SU-DHL-6 (cell line): ENCODE measurements at regions not wholly inside any gene's neighbourhood (a gene's known extent, or its start where the extent isn't known, plus 50 kb on each side); places are given as distances from the start of the nearest gene placed in this dataset.

Experiments
- H2AFZ ChIP-seq: fragments of 200-600 bp; sonication (generic); 2 replicates; pipeline ENCODE4 v1.6.1; 2014; ENCODE audit warnings: low read depth, mild to moderate bottlenecking, moderate library complexity, mixed read lengths, antibody characterized with exemption, low read length; ENCODE audit not compliant: severe bottlenecking
- H3F3A ChIP-seq: fragments of 200-600 bp; shearing (Covaris generic); 2 replicates; pipeline ENCODE4 v1.6.0; 2016; ENCODE audit warnings: antibody characterized with exemption, mild to moderate bottlenecking; ENCODE audit not compliant: insufficient read depth
- H3K27ac ChIP-seq: fragments of 200-600 bp; sonication (generic); 2 replicates; pipeline ENCODE4 v1.5.1; 2016; ENCODE audit warnings: low read depth, mild to moderate bottlenecking, low read length, moderate library complexity, mixed read lengths
- H3K27me3 ChIP-seq: fragments of 200-600 bp; sonication (generic), shearing (Covaris generic); 2 replicates; pipeline ENCODE4 v1.6.0; 2014; ENCODE audit warnings: mild to moderate bottlenecking, low read length
- H3K36me3 ChIP-seq: fragments of 200-600 bp; sonication (generic); 2 replicates; pipeline ENCODE4 v1.6.1; 2014; ENCODE audit warnings: mild to moderate bottlenecking, low read length, mixed read lengths
- H3K4me2 ChIP-seq: fragments of 300-600, 200-600 bp; shearing (Covaris generic), sonication (generic); 2 replicates; pipeline ENCODE4 v1.6.0; 2014; ENCODE audit warnings: low read length, low read depth, mild to moderate bottlenecking; ENCODE audit not compliant: poor library complexity, severe bottlenecking
- H3K4me3 ChIP-seq: fragments of 200-600 bp; sonication (generic); 2 replicates; pipeline ENCODE4 v1.5.1; 2014; ENCODE audit warnings: antibody characterized with exemption, low read length, mild to moderate bottlenecking, mixed read lengths; ENCODE audit not compliant: insufficient read depth, poor library complexity, severe bottlenecking
- H3K79me2 ChIP-seq: fragments of 200-600 bp; sonication (generic); 2 replicates; pipeline ENCODE4 v1.6.1; 2014; ENCODE audit warnings: mild to moderate bottlenecking, low read length, moderate library complexity; ENCODE audit not compliant: insufficient read depth
- H3K9ac ChIP-seq: fragments of 200-600 bp; sonication (generic); 2 replicates; pipeline ENCODE4 v1.7.0; 2014; ENCODE audit warnings: mild to moderate bottlenecking, low read length
- H3K9me2 ChIP-seq: fragments of 200-600 bp; sonication (generic); replicated peaks from 2 replicates; pipeline ENCODE4 v1.6.1; 2014; ENCODE audit warnings: low read length; ENCODE audit not compliant: insufficient read depth
- H3K9me3 ChIP-seq: fragments of 200-600 bp; sonication (generic); 2 replicates; pipeline ENCODE4 v1.6.1; 2014; ENCODE audit warnings: low read length, mixed read lengths; ENCODE audit not compliant: insufficient read depth
- H4K20me1 ChIP-seq: fragments of 200-600 bp; sonication (generic); 2 replicates; pipeline ENCODE4 v1.6.1; 2014; ENCODE audit warnings: low read depth, mild to moderate bottlenecking, antibody characterized with exemption, low read length, moderate library complexity, mixed read lengths
- EZH2phosphoT487 ChIP-seq: fragments of 200-600 bp; sonication (generic), shearing (Covaris generic); conservative IDR thresholded peaks from 2 replicates; pipeline ENCODE4 v1.6.1; 2018; ENCODE audit warnings: mild to moderate bottlenecking, antibody characterized with exemption, low read length, moderate library complexity, mixed read lengths
- TF ChIP-seq, protein P1 (sequence below): fragments of 200-600 bp; sonication (generic); IDR thresholded peaks from one replicate; pipeline ENCODE4 v1.5.1; 2017; ENCODE audit warnings: antibody characterized with exemption, mild to moderate bottlenecking, low read length, moderate library complexity; ENCODE audit not compliant: insufficient read depth, poor library complexity, severe bottlenecking

DNA sequence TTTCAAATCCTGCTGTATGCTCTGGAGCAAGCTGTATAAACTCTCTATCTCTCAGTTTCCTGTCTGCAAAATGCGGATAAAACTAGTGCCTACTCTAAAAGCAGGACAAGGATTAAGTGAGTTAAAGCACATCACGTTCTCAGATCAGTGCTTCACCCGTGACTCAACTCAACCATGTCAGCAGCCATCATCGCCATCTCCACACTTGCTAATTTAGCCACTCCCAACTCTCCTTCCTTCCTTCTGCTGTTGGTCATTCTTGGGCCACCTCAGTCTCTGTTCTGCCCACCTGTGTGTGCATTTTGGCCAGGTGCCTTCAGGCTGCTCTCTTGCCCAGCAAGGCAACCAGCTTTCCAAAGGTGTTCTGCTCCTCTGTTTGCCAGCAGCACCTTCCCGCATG lies 260.0 kb upstream of the CDYL start:
- Histone ChIP-seq H3K9me3 (no peaks in the 10 kb centered on the region), H2AFZ (no peak overlapping the region), H3K4me3 (no peak overlapping the region), H4K20me1 (no peaks in the 10 kb centered on the region), H3K9me2 (no peaks in the 10 kb centered on the region), H3K4me2 (no peak overlapping the region), H3K27ac (no peak overlapping the region), H3K9ac (no peak overlapping the region), H3K79me2 (no peaks in the 10 kb centered on the region), H3K27me3 (no peaks in the 10 kb centered on the region), H3F3A (no peaks in the 10 kb centered on the region), H3K36me3 (no peaks in the 10 kb centered on the region)
- TF ChIP-seq, protein P1, sequence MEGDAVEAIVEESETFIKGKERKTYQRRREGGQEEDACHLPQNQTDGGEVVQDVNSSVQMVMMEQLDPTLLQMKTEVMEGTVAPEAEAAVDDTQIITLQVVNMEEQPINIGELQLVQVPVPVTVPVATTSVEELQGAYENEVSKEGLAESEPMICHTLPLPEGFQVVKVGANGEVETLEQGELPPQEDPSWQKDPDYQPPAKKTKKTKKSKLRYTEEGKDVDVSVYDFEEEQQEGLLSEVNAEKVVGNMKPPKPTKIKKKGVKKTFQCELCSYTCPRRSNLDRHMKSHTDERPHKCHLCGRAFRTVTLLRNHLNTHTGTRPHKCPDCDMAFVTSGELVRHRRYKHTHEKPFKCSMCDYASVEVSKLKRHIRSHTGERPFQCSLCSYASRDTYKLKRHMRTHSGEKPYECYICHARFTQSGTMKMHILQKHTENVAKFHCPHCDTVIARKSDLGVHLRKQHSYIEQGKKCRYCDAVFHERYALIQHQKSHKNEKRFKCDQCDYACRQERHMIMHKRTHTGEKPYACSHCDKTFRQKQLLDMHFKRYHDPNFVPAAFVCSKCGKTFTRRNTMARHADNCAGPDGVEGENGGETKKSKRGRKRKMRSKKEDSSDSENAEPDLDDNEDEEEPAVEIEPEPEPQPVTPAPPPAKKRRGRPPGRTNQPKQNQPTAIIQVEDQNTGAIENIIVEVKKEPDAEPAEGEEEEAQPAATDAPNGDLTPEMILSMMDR: no peak
- TF ChIP-seq EZH2phosphoT487: no peak

DNA sequence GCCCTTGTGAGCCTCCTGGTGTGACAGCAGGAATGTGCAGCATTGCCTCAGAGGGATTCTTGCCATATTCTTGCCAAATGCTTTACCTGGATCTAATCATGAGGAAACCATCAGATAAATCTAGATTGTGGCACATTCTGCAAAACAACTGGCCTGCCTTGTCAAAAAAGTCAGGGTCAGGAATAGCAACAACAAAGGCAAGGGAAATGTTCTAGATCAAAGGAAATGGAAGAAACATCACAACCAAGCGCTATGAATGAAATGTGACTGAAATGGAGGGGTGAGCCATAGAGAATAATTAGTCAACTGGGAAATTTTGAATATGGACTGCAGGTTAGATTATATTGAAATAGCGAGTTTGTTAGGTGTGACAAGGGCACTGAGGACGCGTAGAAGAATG lies 262.6 kb upstream of the CDYL start:
- Histone ChIP-seq H3K4me3 (no peak overlapping the region), H3K9ac (no peak overlapping the region), H3K27ac (no peak overlapping the region), H2AFZ (no peak overlapping the region), H3K36me3 (no peaks in the 10 kb centered on the region), H3F3A (no peaks in the 10 kb centered on the region), H3K27me3 (no peaks in the 10 kb centered on the region), H3K79me2 (no peaks in the 10 kb centered on the region), H3K9me3 (no peaks in the 10 kb centered on the region), H4K20me1 (no peaks in the 10 kb centered on the region), H3K9me2 (no peaks in the 10 kb centered on the region), H3K4me2 (no peak overlapping the region)
- TF ChIP-seq, protein P1: no peak
- TF ChIP-seq EZH2phosphoT487: no peak

DNA sequence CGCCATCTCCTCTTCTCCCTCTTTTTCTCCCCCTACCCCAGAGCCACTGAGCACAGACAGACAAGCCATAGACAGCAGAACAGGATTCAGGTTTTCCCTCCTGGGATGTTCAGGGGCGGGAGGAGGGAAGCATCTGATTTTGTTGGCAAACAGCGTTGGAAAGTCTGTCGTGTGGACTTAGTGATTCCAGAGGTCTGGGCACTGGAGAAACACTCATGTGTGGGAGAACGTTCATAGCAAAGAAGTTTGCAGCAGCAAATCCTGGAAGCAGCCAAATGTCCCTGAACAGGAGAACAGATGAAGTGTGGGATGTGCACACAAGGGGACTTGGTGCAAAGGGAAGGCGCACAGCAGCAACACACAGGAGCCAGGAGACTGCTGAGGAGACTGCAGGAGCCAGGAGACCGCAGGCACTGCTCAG lies 264.1 kb upstream of the CDYL start:
- no peak overlapping the region for H2AFZ ChIP-seq
- no peak overlapping the region for H3K4me2 ChIP-seq
- H3K36me3 ChIP-seq: no peaks in the 10 kb centered on the region
- no peaks in the 10 kb centered on the region for H3F3A ChIP-seq
- no peak overlapping the region for H3K27ac ChIP-seq
- no peaks in the 10 kb centered on the region for H3K9me2 ChIP-seq
- TF ChIP-seq EZH2phosphoT487: no peak
- TF ChIP-seq, protein P1: no peak
- H3K79me2 ChIP-seq: no peaks in the 10 kb centered on the region
- H3K9me3 ChIP-seq: no peaks in the 10 kb centered on the region
- H3K27me3 ChIP-seq: no peaks in the 10 kb centered on the region
- no peak overlapping the region for H3K4me3 ChIP-seq
- H4K20me1 ChIP-seq: no peaks in the 10 kb centered on the region
- H3K9ac ChIP-seq: no peak overlapping the region

DNA sequence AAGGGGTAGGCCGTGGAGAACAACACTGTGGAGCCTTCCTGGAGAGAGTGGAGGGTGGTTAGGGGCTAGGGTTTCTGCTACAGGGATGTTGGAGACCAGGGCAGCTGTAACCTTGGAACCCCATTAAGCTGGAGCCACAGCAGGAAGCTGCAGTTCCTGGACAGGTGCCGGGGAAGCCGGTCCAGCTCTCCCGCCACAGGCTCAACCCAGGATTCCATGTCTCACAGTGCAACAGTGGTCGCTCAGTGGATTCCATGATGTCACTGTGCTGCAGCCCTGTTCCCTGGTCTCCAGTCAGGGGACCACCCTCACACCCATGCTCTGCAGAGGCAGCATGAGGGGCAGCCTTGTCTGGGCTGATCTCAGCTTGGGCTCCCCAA lies 264.6 kb upstream of the CDYL start:
- Histone ChIP-seq H2AFZ (no peak overlapping the region), H3K9me3 (no peaks in the 10 kb centered on the region), H3F3A (no peaks in the 10 kb centered on the region), H3K27ac (no peak overlapping the region), H3K4me3 (no peak overlapping the region), H3K36me3 (no peaks in the 10 kb centered on the region), H4K20me1 (no peaks in the 10 kb centered on the region), H3K9ac (no peak overlapping the region), H3K9me2 (no peaks in the 10 kb centered on the region), H3K79me2 (no peaks in the 10 kb centered on the region), H3K27me3 (no peaks in the 10 kb centered on the region), H3K4me2 (no peak overlapping the region)
- no peak for TF ChIP-seq EZH2phosphoT487
- TF ChIP-seq, protein P1: no peak
